WTC11 (cell line): ENCODE measurements at regions not wholly inside any gene's neighbourhood (a gene's known extent, or its start where the extent isn't known, plus 50 kb on each side); places are given as distances from the start of the nearest gene placed in this dataset.

ENCODE experiments used
- ATAC-seq: fragments of 200-7000 bp; cut with Tn5 transposase; 2 replicates; pipeline ENCODE4 v1.10.0; 2021; ENCODE audit warnings: mild to moderate bottlenecking, moderate library complexity
- CTCF ChIA-PET: fragments of 300-600 bp; sonication (Branson Sonifier 250); formaldehyde crosslinking; loops from one replicate; lab custom pipeline; 2021; ENCODE audit warnings: antibody characterized with exemption; lab: Charles Lee
- POLR2A ChIA-PET: fragments of 350-600 bp; sonication (Branson Sonifier 250); formaldehyde crosslinking; loops from one replicate; lab custom pipeline; 2021; ENCODE audit warnings: antibody characterized with exemption; lab: Charles Lee
- DNase-seq: peaks from one replicate; pipeline ENCODE4 v3.0.0; 2021; ENCODE audit warnings: low spot score
- H3K27ac Mint-ChIP-seq: 2 replicates; pipeline ENCODE4 v1.8.0; 2021; ENCODE audit warnings: mixed read lengths
- H3K27me3 Mint-ChIP-seq: 2 replicates; pipeline ENCODE4 v1.8.0; 2021; ENCODE audit warnings: low read depth, mild to moderate bottlenecking, moderate library complexity, mixed read lengths
- H3K36me3 Mint-ChIP-seq: 2 replicates; pipeline ENCODE4 v1.8.0; 2021; ENCODE audit warnings: mixed read lengths
- H3K4me1 Mint-ChIP-seq: 2 replicates; pipeline ENCODE4 v1.8.0; 2022; ENCODE audit warnings: mixed read lengths
- H3K4me3 Mint-ChIP-seq: 2 replicates; pipeline ENCODE4 v1.8.0; 2021; ENCODE audit warnings: mild to moderate bottlenecking, moderate library complexity, mixed read lengths
- H3K9me3 Mint-ChIP-seq: 2 replicates; pipeline ENCODE4 v1.8.0; 2021; ENCODE audit warnings: mixed read lengths
- AR ChIP-seq: fragments of 250-450 bp; sonication (Bioruptor Pico); IDR thresholded peaks from 2 replicates; pipeline ENCODE4 v1.9.0; 2021; ENCODE audit warnings: mild to moderate bottlenecking
- ELF4 ChIP-seq: sonication (generic); formaldehyde crosslinking; IDR thresholded peaks from 2 replicates; pipeline ENCODE4 v1.8.1; 2022; ENCODE audit warnings: low read depth, mild to moderate bottlenecking, moderate library complexity, missing genetic modification reagents
- ERG ChIP-seq: fragments of 250-450 bp; sonication (Bioruptor Pico); IDR thresholded peaks from 2 replicates; pipeline ENCODE4 v1.8.0; 2021; ENCODE audit warnings: mild to moderate bottlenecking
- ESRRA ChIP-seq: sonication (generic); formaldehyde crosslinking; IDR thresholded peaks from 2 replicates; pipeline ENCODE4 v1.8.1; 2022; ENCODE audit warnings: mild to moderate bottlenecking, missing genetic modification reagents, borderline replicate concordance
- FOXJ3 ChIP-seq: sonication (generic); formaldehyde crosslinking; IDR thresholded peaks from 2 replicates; pipeline ENCODE4 v1.9.0; 2021; ENCODE audit warnings: missing genetic modification reagents, mild to moderate bottlenecking, borderline replicate concordance
- FOXP4 ChIP-seq: sonication (generic); formaldehyde crosslinking; IDR thresholded peaks from 2 replicates; pipeline ENCODE4 v1.8.0; 2022; ENCODE audit warnings: mild to moderate bottlenecking, missing genetic modification reagents
- GABPB1 ChIP-seq: sonication (generic); formaldehyde crosslinking; IDR thresholded peaks from 2 replicates; pipeline ENCODE4 v1.8.1; 2023; ENCODE audit warnings: mild to moderate bottlenecking, missing genetic modification reagents
- GRHL2 ChIP-seq: fragments of 250-450 bp; sonication (Bioruptor Pico); IDR thresholded peaks from 2 replicates; pipeline ENCODE4 v1.8.0; 2022; ENCODE audit warnings: mild to moderate bottlenecking, moderate library complexity; ENCODE audit not compliant: insufficient replicate concordance, severe bottlenecking
- HMGA2 ChIP-seq: fragments of 250-450 bp; sonication (Bioruptor Pico); IDR thresholded peaks from 2 replicates; pipeline ENCODE4 v1.4.0; 2021; ENCODE audit warnings: mild to moderate bottlenecking, moderate library complexity
- IRF2 ChIP-seq: sonication (generic); formaldehyde crosslinking; IDR thresholded peaks from 2 replicates; pipeline ENCODE4 v1.8.0; 2022; ENCODE audit warnings: low read depth, missing genetic modification reagents, borderline replicate concordance
- NR2C2 ChIP-seq: sonication (generic); formaldehyde crosslinking; IDR thresholded peaks from 2 replicates; pipeline ENCODE4 v1.8.0; 2022; ENCODE audit warnings: mild to moderate bottlenecking, missing genetic modification reagents
- PRRX2 ChIP-seq: fragments of 250-450 bp; sonication (Bioruptor Pico); IDR thresholded peaks from 2 replicates; pipeline ENCODE4 v1.8.0; 2021; ENCODE audit warnings: mild to moderate bottlenecking
- SMAD4 ChIP-seq: sonication (generic); formaldehyde crosslinking; IDR thresholded peaks from 2 replicates; pipeline ENCODE4 v1.8.0; 2022; ENCODE audit warnings: mild to moderate bottlenecking, missing genetic modification reagents
- ZNF219 ChIP-seq: sonication (generic); formaldehyde crosslinking; IDR thresholded peaks from 2 replicates; pipeline ENCODE4 v1.8.0; 2023; ENCODE audit warnings: missing genetic modification reagents, mild to moderate bottlenecking, borderline replicate concordance
- TF ChIP-seq, protein P1 (sequence below): sonication (generic); formaldehyde crosslinking; IDR thresholded peaks from 2 replicates; pipeline ENCODE4 v1.8.0; 2023; ENCODE audit warnings: mild to moderate bottlenecking, missing genetic modification reagents
- TF ChIP-seq, protein P2 (sequence below): sonication (generic); formaldehyde crosslinking; IDR thresholded peaks from 2 replicates; pipeline ENCODE4 v1.8.0; 2022; ENCODE audit warnings: mild to moderate bottlenecking, missing genetic modification reagents
- TF ChIP-seq, protein P3 (sequence below): sonication (generic); formaldehyde crosslinking; conservative IDR thresholded peaks from 2 replicates; pipeline ENCODE4 v1.8.1; 2023; ENCODE audit warnings: mild to moderate bottlenecking, low read depth, missing genetic modification reagents, moderate library complexity
- TF ChIP-seq, protein P4 (sequence below): sonication (generic); formaldehyde crosslinking; IDR thresholded peaks from 2 replicates; pipeline ENCODE4 v1.8.0; 2022; ENCODE audit warnings: mild to moderate bottlenecking, missing genetic modification reagents

GRCh38 chr5:26434688-26435087 lies 603.7 kb downstream of the CDH9 start (continued):
- no peak for TF ChIP-seq AR (CRISPR knock-in tag)
- TF ChIP-seq, protein P1, sequence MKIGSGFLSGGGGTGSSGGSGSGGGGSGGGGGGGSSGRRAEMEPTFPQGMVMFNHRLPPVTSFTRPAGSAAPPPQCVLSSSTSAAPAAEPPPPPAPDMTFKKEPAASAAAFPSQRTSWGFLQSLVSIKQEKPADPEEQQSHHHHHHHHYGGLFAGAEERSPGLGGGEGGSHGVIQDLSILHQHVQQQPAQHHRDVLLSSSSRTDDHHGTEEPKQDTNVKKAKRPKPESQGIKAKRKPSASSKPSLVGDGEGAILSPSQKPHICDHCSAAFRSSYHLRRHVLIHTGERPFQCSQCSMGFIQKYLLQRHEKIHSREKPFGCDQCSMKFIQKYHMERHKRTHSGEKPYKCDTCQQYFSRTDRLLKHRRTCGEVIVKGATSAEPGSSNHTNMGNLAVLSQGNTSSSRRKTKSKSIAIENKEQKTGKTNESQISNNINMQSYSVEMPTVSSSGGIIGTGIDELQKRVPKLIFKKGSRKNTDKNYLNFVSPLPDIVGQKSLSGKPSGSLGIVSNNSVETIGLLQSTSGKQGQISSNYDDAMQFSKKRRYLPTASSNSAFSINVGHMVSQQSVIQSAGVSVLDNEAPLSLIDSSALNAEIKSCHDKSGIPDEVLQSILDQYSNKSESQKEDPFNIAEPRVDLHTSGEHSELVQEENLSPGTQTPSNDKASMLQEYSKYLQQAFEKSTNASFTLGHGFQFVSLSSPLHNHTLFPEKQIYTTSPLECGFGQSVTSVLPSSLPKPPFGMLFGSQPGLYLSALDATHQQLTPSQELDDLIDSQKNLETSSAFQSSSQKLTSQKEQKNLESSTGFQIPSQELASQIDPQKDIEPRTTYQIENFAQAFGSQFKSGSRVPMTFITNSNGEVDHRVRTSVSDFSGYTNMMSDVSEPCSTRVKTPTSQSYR, result no peak

DNA sequence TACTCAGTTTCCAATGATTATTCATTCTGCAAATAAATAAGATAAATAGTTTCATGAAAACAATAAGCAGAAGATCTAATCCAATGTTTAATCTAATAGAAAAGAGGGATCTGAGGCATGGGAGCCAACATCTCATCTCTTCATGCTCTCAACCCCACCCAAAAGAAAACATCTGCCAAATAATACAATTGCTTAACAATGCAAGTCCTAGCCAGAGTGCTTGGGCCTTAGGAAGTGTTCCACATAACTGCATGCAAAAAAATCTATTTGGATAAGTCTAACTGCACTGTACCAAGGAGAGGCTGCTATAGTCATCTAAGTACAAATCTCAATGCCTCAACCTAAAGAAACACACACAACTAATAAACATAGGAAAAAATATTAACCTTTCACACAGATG lies 606.0 kb downstream of the CDH9 start:
- Mint-ChIP-seq H3K36me3 (no peaks in the 10 kb centered on the region; the same call in 1 of the 2 replicates), H3K27me3 (no peaks in the 10 kb centered on the region), H3K4me1 (peaks cover 5% of the 10 kb centered on the region), H3K9me3 (peaks cover 14% of the 10 kb centered on the region), H3K4me3 (no peak overlapping the region), H3K27ac (no peak overlapping the region)
- ChIA-PET POLR2A (no interaction called here), CTCF (no interaction called here)
- no peak for TF ChIP-seq AR (CRISPR knock-in tag)
- TF ChIP-seq GRHL2 (CRISPR knock-in tag), result no peak
- TF ChIP-seq ZNF219 (CRISPR knock-in tag), result no peak
- no peak for TF ChIP-seq FOXJ3 (CRISPR knock-in tag)
- TF ChIP-seq, protein P2, sequence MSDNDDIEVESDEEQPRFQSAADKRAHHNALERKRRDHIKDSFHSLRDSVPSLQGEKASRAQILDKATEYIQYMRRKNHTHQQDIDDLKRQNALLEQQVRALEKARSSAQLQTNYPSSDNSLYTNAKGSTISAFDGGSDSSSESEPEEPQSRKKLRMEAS (CRISPR knock-in tag), result no peak
- TF ChIP-seq HMGA2, result no peak
- no peak for TF ChIP-seq ELF4
- TF ChIP-seq, protein P3, sequence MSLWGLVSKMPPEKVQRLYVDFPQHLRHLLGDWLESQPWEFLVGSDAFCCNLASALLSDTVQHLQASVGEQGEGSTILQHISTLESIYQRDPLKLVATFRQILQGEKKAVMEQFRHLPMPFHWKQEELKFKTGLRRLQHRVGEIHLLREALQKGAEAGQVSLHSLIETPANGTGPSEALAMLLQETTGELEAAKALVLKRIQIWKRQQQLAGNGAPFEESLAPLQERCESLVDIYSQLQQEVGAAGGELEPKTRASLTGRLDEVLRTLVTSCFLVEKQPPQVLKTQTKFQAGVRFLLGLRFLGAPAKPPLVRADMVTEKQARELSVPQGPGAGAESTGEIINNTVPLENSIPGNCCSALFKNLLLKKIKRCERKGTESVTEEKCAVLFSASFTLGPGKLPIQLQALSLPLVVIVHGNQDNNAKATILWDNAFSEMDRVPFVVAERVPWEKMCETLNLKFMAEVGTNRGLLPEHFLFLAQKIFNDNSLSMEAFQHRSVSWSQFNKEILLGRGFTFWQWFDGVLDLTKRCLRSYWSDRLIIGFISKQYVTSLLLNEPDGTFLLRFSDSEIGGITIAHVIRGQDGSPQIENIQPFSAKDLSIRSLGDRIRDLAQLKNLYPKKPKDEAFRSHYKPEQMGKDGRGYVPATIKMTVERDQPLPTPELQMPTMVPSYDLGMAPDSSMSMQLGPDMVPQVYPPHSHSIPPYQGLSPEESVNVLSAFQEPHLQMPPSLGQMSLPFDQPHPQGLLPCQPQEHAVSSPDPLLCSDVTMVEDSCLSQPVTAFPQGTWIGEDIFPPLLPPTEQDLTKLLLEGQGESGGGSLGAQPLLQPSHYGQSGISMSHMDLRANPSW, result no peak
- TF ChIP-seq GABPB1 (CRISPR knock-in tag), result no peak
- TF ChIP-seq, protein P4, sequence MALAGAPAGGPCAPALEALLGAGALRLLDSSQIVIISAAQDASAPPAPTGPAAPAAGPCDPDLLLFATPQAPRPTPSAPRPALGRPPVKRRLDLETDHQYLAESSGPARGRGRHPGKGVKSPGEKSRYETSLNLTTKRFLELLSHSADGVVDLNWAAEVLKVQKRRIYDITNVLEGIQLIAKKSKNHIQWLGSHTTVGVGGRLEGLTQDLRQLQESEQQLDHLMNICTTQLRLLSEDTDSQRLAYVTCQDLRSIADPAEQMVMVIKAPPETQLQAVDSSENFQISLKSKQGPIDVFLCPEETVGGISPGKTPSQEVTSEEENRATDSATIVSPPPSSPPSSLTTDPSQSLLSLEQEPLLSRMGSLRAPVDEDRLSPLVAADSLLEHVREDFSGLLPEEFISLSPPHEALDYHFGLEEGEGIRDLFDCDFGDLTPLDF (CRISPR knock-in tag), result no peak
- no peak for TF ChIP-seq NR2C2 (CRISPR knock-in tag)
- TF ChIP-seq FOXP4 (CRISPR knock-in tag), result no peak
- TF ChIP-seq IRF2 (CRISPR knock-in tag), result no peak
- no peak for TF ChIP-seq ERG (CRISPR knock-in tag)
- TF ChIP-seq ESRRA (CRISPR knock-in tag), result no peak
- no peak for TF ChIP-seq PRRX2 (CRISPR knock-in tag)
- no peak for TF ChIP-seq SMAD4 (CRISPR knock-in tag)
- ATAC-seq (no peak), DNase-seq (no peak)
